CD4-positive, CD25-positive, alpha-beta regulatory T cell (primary cell): ENCODE measurements at regions not wholly inside any gene's neighbourhood (a gene's known extent, or its start where the extent isn't known, plus 50 kb on each side); places are given as distances from the start of the nearest gene placed in this dataset.

Experiments
- ATAC-seq, 2 donors: fragments of 150-1000 bp; cut with Tn5 transposase; one replicate each; pipeline ENCODE4 v1.10.0; 2021; ENCODE audit warnings: low read depth in 2 of 2, moderate number of reproducible peaks in 2 of 2, moderate library complexity in 1 of 2
- DNase-seq, 3 donors: peaks; one replicate each; pipeline versions ENCODE4 v3.0.0 to v3.0.0-alpha.2; 2012 to 2022; ENCODE audit warnings: mixed read lengths in 1 of 3
- H3K27ac ChIP-seq: one replicate; pipeline ENCODE4 v1.7.0; 2013; ENCODE audit warnings: mild to moderate bottlenecking, low read length; ENCODE audit not compliant: insufficient read depth, poor library complexity, severe bottlenecking
- H3K27me3 ChIP-seq: one replicate; pipeline ENCODE4 v1.7.0; 2013; ENCODE audit warnings: low read length; ENCODE audit not compliant: control insufficient read depth, insufficient read depth
- H3K36me3 ChIP-seq: one replicate; pipeline ENCODE4 v1.7.0; 2013; ENCODE audit warnings: mild to moderate bottlenecking, low read length, moderate library complexity; ENCODE audit not compliant: control insufficient read depth, insufficient read depth
- H3K4me1 ChIP-seq: 2 replicates; pipeline ENCODE4 v1.7.0; 2013; ENCODE audit warnings: mild to moderate bottlenecking, low read length; ENCODE audit not compliant: insufficient read depth, control insufficient read depth, poor library complexity, severe bottlenecking
- H3K4me3 ChIP-seq: one replicate; pipeline ENCODE4 v1.7.0; 2013; ENCODE audit warnings: low read depth, mild to moderate bottlenecking, low read length, moderate library complexity
- H3K9me3 ChIP-seq, 2 experiments: 1 replicate in 1 of 2; 2 replicates in 1 of 2; pipeline ENCODE4 v1.7.0; 2013; ENCODE audit warnings: low read length in 2 of 2, mild to moderate bottlenecking in 1 of 2, moderate library complexity in 1 of 2; ENCODE audit not compliant: control insufficient read depth in 2 of 2
- H3K27ac Mint-ChIP-seq, 3 donors: one replicate each; pipeline ENCODE4 v1.8.0; 2020 to 2022; ENCODE audit warnings: mild to moderate bottlenecking in 3 of 3, mixed read lengths in 3 of 3, moderate library complexity in 2 of 3
- H3K27me3 Mint-ChIP-seq: one replicate; pipeline ENCODE4 v1.8.0; 2022; ENCODE audit warnings: mild to moderate bottlenecking, mixed read lengths
- H3K36me3 Mint-ChIP-seq: one replicate; pipeline ENCODE4 v1.8.0; 2020; ENCODE audit warnings: mixed read lengths
- H3K4me1 Mint-ChIP-seq, 4 donors: one replicate each; pipeline ENCODE4 v1.8.0; 2020 to 2022; ENCODE audit warnings: mixed read lengths in 4 of 4, mild to moderate bottlenecking in 1 of 4
- H3K4me3 Mint-ChIP-seq, 4 donors: one replicate each; pipeline ENCODE4 v1.8.0; 2020 to 2022; ENCODE audit warnings: mild to moderate bottlenecking in 4 of 4, mixed read lengths in 4 of 4, moderate library complexity in 3 of 4
- H3K9me3 Mint-ChIP-seq, 7 donors: one replicate each; pipeline ENCODE4 v1.8.0; 2020 to 2022; ENCODE audit warnings: mixed read lengths in 7 of 7, mild to moderate bottlenecking in 3 of 7, moderate library complexity in 2 of 7

DNA sequence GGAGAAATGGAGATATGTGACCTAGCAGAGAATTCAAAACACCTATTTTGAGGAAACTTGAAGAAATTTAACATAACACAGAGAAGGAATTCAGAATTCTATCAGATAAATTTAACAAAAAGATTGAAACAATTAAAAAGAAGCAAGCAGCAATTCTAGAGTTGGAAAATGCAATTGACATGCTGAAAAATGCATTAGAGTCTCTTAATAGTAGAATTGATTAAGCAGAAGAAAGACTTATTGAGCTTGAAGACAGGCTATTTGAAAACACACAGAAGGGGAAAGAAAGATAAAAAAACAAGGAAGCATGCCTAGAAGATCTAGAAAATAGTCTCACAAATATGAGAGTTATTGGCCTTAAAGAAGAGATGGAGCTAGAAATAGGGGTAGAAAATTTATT lies 87.8 kb upstream of the SLC1A1 start:
- H3K4me1 Mint-ChIP-seq: no peaks in the 10 kb centered on the region
- Histone ChIP-seq H3K27ac (no peak overlapping the region), H3K27me3 (no peaks in the 10 kb centered on the region), H3K4me3 (no peak overlapping the region), H3K9me3 (peaks cover 12 to 18% of the 10 kb centered on the region in 2 experiments), H3K36me3 (no peaks in the 10 kb centered on the region), H3K4me1 (no peaks in the 10 kb centered on the region)
- H3K4me3 Mint-ChIP-seq: no peak overlapping the region
- peaks cover 4% of the 10 kb centered on the region for H3K36me3 Mint-ChIP-seq
- peaks cover 0 to 30% (median 12%) of the 10 kb centered on the region in 7 donors for H3K9me3 Mint-ChIP-seq
- peaks cover 7% of the 10 kb centered on the region for H3K27me3 Mint-ChIP-seq
- no peak overlapping the region for H3K27ac Mint-ChIP-seq
- ATAC-seq (no peak), DNase-seq (no peak)

DNA sequence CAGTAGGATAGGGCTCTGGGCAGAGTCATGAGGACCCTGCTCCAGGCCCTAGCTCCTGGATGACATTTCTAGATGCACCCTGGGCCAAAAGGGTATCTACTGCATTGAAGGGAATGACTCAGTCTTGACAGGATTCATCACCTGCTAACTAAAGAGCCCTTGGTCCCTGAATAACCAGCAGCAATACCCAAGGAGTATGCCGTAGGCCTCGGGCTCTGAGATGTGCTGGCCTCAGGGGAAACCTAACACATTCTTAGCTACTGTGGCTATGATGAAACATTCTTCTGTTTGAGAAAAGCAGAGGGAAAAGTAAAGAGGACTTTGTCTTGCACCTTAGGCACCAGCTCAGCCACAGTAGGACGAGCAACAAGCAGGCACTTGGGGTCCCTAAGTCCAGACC lies 89.5 kb upstream of the SLC1A1 start:
- Mint-ChIP-seq H3K9me3 (peaks cover 0 to 27% (median 12%) of the 10 kb centered on the region in 7 donors), H3K27ac (no peak overlapping the region), H3K4me1 (no peaks in the 10 kb centered on the region), H3K27me3 (peaks cover 7% of the 10 kb centered on the region), H3K36me3 (peaks cover 4% of the 10 kb centered on the region), H3K4me3 (no peak overlapping the region)
- Histone ChIP-seq H3K36me3 (no peaks in the 10 kb centered on the region), H3K9me3 (peaks cover 12 to 18% of the 10 kb centered on the region in 2 experiments), H3K27me3 (no peaks in the 10 kb centered on the region), H3K27ac (no peak overlapping the region), H3K4me1 (no peaks in the 10 kb centered on the region), H3K4me3 (no peak overlapping the region)
- ATAC-seq (no peak), DNase-seq (no peak)

DNA sequence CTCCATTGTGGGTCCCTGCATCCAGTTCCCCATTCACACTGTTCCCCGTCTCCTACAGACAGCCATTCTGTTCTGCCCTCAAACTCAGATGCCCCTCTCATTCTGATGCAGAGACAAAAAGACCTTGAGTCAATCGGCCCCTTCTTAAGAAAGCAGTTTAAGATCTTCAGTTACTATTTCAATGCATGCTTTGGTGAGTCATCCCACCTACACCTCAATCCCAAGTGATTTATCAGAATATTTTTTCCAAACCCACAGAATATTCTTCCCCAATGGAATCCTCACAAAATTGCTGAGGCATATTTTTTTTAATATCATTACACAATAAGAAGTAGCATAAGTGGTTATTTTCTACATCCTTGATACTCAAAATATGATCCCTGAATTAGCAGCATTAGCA lies 92.4 kb upstream of the SLC1A1 start:
- Histone ChIP-seq H3K4me3 (no peak overlapping the region), H3K27me3 (peaks cover 2% of the 10 kb centered on the region), H3K36me3 (no peaks in the 10 kb centered on the region), H3K9me3 (peaks cover 10 to 13% of the 10 kb centered on the region in 2 experiments), H3K4me1 (no peaks in the 10 kb centered on the region), H3K27ac (no peak overlapping the region)
- Mint-ChIP-seq H3K27ac (no peak overlapping the region), H3K9me3 (peaks cover 2 to 12% (median 9%) of the 10 kb centered on the region in 7 donors), H3K27me3 (no peaks in the 10 kb centered on the region), H3K4me3 (no peak overlapping the region), H3K36me3 (no peaks in the 10 kb centered on the region), H3K4me1 (peaks cover 0 to 5% (median 0%) of the 10 kb centered on the region in 4 donors)
- ATAC-seq (no peak), DNase-seq (no peak)

DNA sequence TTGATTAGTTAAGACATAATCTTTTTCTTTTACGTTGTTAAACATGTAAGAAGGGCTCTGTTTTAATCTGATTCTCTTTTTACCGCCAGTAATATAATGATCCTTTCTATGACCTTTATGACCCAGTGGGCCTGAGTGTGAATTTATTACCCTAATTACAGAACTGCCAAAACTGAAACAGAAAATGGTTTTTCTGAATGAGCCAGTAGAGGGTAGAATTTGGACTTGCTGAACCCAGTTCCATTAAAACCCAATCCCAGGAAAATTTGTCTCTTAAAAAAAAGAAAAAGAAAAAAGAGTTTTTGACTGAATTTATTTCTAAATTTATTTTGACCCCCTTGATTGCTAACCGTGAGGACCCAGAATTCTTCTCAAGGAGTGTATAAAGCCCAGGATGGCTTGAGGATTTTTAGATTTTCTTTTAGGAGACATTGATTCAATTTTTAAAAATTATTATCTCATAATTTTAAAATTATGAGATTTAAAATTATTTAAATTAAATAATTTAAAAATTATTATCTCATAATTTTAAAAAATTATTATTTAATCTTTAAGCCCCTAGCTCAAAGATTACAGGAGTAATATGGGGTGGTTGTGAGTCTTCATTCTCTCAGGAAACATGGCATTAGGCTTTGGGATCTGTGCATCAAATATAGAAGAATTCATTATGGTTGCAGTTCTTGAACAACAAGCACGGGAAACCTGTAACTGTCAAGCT lies 94.1 kb upstream of the GLIS3 start:
- Mint-ChIP-seq H3K27ac (no peak overlapping the region), H3K9me3 (peaks cover 0 to 2% (median 0%) of the 10 kb centered on the region in 7 donors)
- no peak for ATAC-seq

DNA sequence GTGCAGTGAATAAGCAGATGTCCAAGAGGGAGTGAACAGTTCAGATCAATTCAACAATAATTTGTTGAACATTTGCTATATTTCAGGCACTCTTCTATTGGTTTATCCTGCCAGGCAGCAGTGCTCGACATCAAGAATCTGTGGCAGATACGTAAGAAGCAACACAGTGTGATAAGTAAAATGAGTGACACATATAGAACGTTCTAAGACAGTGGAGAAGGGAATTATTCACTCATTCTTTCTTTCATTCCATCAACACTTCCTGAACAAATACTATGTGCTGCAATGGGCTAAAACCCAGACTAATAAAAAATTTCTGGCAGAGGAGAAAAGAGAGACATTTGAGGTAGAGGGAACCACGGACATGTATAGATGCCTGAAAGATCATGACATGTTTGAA lies 89.9 kb upstream of the GLIS3 start:
- H3K4me3 ChIP-seq: no peak overlapping the region
- H3K4me1 ChIP-seq: no peaks in the 10 kb centered on the region
- no peaks in the 10 kb centered on the region for H3K9me3 ChIP-seq
- Mint-ChIP-seq H3K27me3 (peaks cover 15% of the 10 kb centered on the region), H3K27ac (no peak overlapping the region), H3K4me1 (peaks cover 0 to 9% (median 0%) of the 10 kb centered on the region in 4 donors), H3K4me3 (no peak overlapping the region), H3K36me3 (no peaks in the 10 kb centered on the region), H3K9me3 (peaks cover 0 to 2% (median 0%) of the 10 kb centered on the region in 7 donors)
- ATAC-seq (no peak), DNase-seq (no peak)
- H3K27me3 ChIP-seq: peaks cover 2% of the 10 kb centered on the region
- H3K27ac ChIP-seq: no peak overlapping the region
- H3K36me3 ChIP-seq: no peaks in the 10 kb centered on the region

More for the DNA sequence above, 94.1 kb upstream of the GLIS3 start:
- DNase-seq: no peak
- H3K4me3 Mint-ChIP-seq: no peak overlapping the region
- H3K27me3 Mint-ChIP-seq: peaks cover 15% of the 10 kb centered on the region
- Histone ChIP-seq H3K27ac (no peak overlapping the region), H3K9me3 (no peaks in the 10 kb centered on the region), H3K4me1 (no peaks in the 10 kb centered on the region), H3K4me3 (no peak overlapping the region), H3K36me3 (no peaks in the 10 kb centered on the region), H3K27me3 (peaks cover 2% of the 10 kb centered on the region)
- H3K4me1 Mint-ChIP-seq: peaks cover 0 to 9% (median 0%) of the 10 kb centered on the region in 4 donors
- H3K36me3 Mint-ChIP-seq: no peaks in the 10 kb centered on the region

DNA sequence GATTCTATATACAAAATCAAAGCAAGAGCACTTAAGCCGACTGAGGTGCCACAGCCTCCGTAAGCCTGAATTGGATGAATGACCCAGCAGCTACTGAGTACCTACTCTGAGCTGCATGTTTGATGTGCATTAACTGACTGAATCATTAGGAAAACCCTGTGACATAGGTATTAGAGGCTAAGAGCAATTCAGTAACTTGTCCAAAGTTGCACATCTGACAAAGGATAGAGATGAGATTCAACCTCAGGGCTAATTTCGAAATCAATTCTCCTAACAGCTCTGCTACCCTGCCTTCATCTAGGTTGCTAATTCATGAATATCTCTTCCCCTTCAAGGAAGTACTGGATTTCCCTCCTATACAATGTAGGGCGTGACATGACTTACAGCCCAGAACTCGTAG lies 89.1 kb upstream of the GLIS3 start:
- H3K4me3 ChIP-seq: no peak overlapping the region
- H3K27me3 Mint-ChIP-seq: peaks cover 15% of the 10 kb centered on the region
- H3K4me1 ChIP-seq: no peaks in the 10 kb centered on the region
- no peaks in the 10 kb centered on the region for H3K36me3 ChIP-seq
- H3K27me3 ChIP-seq: peaks cover 2% of the 10 kb centered on the region
- no peak overlapping the region for H3K27ac ChIP-seq
- H3K9me3 Mint-ChIP-seq: peaks cover 0 to 2% (median 0%) of the 10 kb centered on the region in 7 donors
- no peak for ATAC-seq
- no peaks in the 10 kb centered on the region for H3K9me3 ChIP-seq
- H3K36me3 Mint-ChIP-seq: no peaks in the 10 kb centered on the region
- H3K4me3 Mint-ChIP-seq: no peak overlapping the region
- H3K4me1 Mint-ChIP-seq: peaks cover 0 to 9% (median 0%) of the 10 kb centered on the region in 4 donors
- no peak for DNase-seq
- H3K27ac Mint-ChIP-seq: no peak overlapping the region

DNA sequence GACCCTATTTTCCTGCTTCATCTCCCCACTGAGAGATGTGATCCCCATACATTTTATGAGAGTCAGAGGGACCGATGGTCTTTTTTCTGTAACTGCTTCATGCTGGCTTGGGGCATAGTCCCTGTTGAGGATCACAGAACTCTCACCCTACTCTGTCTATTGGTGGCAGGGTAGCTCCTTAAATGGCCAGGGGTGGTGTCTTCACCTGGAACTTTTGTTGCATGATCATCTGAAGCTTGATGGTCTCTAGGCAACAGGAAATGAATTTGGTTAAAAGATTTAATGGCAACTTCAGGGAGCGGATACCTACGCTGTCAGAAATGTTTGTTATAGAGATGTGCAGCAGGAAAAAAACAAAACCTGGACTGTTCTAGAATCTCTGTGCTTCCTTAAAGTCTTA lies 87.0 kb upstream of the GLIS3 start:
- Mint-ChIP-seq H3K9me3 (no peaks in the 10 kb centered on the region), H3K4me3 (no peak overlapping the region), H3K27me3 (peaks cover 15% of the 10 kb centered on the region), H3K27ac (peak overlapping the region in 1 of 3 donors; percentile 68), H3K4me1 (peaks cover 0 to 4% (median 0%) of the 10 kb centered on the region in 4 donors), H3K36me3 (no peaks in the 10 kb centered on the region)
- DNase-seq: peak in 1 of 3 donors; percentile 12
- ATAC-seq: no peak
- H3K27me3 ChIP-seq: no peaks in the 10 kb centered on the region
- H3K36me3 ChIP-seq: no peaks in the 10 kb centered on the region
- no peak overlapping the region for H3K27ac ChIP-seq
- no peaks in the 10 kb centered on the region for H3K9me3 ChIP-seq
- no peak overlapping the region for H3K4me3 ChIP-seq
- no peaks in the 10 kb centered on the region for H3K4me1 ChIP-seq

DNA sequence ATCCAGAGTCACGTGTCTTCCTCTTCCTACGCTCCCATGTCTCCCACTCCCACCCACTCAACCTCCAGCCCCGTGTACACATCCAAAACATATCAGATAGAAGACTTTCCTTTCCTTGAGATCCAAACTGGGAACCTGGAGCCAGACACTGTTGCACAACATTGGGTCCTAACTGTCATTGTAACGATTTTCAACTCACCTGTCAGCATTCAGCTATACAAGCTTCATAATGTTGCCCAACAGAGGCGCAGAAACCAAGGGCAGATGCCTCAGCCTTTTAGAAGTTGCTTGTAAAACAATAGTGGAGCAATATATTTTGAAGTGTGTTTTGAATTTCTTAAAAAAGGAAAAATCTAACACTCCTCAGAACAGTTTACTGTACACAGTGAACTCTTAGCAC lies 84.9 kb upstream of the GLIS3 start:
- ATAC-seq: no peak

More for the DNA sequence above, 84.9 kb upstream of the GLIS3 start:
- no peak for DNase-seq
- Histone ChIP-seq H3K4me3 (no peak overlapping the region), H3K9me3 (no peaks in the 10 kb centered on the region), H3K36me3 (no peaks in the 10 kb centered on the region), H3K27me3 (peaks cover 3% of the 10 kb centered on the region), H3K27ac (no peak overlapping the region), H3K4me1 (no peaks in the 10 kb centered on the region)
- H3K36me3 Mint-ChIP-seq: no peaks in the 10 kb centered on the region
- peaks cover 0 to 2% (median 0%) of the 10 kb centered on the region in 4 donors for H3K4me1 Mint-ChIP-seq
- peaks cover 5% of the 10 kb centered on the region for H3K27me3 Mint-ChIP-seq
- H3K9me3 Mint-ChIP-seq: no peaks in the 10 kb centered on the region
- H3K27ac Mint-ChIP-seq: peak overlapping the region in 1 of 3 donors; percentile 29
- no peak overlapping the region for H3K4me3 Mint-ChIP-seq
